GM18520 (cell line): ENCODE measurements at regions not wholly inside any gene's neighbourhood (a gene's known extent, or its start where the extent isn't known, plus 50 kb on each side); places are given as distances from the start of the nearest gene placed in this dataset.
A peak's percentile ranks its signal among the peaks of the same experiment; 100 is the strongest.

ENCODE experiments used
- ATAC-seq: cut with Tn5 transposase; IDR thresholded peaks from one replicate; pipeline ENCODE4 v1.9.1; 2021; ENCODE audit not compliant: unreplicated experiment

DNA sequence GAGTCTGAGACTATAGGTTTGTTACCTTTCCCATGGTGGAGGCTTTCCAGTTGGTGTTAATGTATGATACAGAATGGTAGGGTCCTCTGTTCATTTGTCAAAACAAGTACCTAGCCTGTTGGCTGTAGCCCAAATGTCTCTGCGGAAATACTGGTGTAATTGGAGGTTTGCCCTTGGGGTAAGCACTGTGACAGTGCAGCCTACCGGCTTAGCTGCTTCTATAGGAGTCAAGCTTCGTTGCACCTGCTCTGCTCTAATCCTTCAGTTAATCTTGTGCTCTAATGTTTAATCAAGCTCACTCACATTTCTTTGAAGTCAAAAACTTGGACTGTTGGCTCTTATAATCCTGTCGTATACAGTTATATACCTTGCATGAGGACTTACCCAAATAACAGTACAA lies 203.4 kb downstream of the CCNG2 start:
- no peak for ATAC-seq

DNA sequence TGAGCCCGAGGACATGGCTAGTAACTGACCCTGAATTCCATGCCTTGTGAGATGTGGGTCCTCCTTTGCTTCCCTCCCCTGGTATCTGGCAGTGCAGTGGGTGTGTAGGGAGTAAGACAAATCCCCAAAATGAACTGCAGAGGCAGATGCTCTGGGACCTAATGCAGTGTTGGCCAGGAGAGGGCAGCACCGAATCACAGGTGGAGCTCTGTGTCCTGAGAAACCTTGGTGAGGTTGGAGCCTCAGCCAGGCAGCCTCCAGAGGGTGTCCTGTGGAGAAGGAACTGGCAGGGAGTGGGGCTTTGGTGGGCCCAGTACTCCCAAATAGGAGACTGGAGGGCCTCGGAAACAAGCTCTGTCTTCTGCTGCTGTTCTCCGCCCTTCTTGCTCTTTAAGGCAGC lies 209.9 kb downstream of the CCNG2 start:
- ATAC-seq = peak; percentile 52

DNA sequence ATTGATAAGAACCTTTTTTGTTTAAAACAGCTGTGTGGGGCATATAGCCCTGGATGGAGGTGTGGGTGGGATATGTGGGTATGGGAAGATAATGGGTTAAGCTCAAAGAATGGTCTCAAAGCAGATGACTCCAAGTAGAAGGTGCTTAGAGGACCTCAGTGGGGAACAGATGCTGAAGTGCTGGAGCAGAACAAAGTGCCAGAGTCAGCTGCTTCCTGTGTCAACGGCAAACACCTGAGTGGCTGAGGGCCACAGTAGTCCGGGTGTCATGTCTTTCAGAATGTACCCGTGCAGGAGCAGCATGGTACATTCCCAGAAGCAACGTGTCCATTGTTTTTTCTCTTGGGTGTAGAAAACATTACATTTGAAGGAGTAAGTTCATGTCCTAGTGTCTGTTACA lies 210.6 kb downstream of the CCNG2 start:
- ATAC-seq = no peak

DNA sequence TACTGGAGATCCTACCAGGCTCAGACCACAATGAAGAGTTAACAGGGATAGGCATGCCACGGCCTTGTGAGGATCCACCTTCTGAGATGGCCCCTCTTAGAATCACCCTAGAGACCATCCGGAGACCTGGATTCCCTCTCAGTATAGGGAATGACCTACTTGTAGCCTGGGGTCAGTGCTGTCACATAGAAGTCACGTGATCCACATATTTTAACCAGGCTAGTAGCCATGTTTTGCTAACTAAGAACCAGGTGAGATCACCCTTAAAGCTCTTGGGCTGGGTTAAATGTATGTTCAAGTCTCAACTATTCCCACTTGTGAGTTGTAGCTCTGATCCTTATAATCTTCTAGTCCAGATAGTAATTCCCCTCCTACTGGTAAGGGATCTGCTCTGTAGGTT lies 215.4 kb downstream of the CCNG2 start:
- ATAC-seq = no peak

DNA sequence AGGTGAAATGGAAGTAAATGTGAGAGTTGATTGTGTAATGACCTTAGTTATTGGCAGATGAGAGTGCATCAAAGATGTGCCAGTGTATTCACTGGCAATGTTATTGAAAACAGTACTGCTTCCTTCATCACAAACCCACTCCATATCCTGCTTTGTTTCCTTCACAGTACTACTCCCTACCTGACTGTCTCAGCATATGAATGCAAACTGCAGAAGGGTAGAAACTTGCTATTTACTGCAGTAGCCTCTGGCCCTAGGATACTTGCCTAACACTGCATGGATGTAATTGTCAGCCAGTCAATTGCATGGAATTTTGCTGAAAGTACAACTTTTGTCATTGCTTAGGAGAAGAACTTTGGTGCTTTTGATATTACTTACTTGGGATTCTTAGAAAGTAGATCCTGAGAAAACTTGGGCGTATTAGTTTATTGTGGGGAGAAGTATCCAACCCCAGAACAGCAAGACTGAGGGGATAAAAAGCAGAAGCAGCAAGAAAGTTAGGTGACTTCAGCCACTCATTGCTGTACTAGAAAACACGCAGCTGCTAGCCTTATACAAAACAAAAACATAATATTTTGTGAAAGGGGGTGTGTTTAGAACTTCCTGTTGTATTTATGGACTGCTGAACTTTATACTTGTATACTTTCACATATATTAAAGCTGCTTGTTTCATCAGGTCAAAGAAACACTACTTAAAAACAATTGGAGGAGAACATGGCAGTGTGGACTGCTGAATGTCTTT lies 219.0 kb downstream of the CCNG2 start:
- ATAC-seq = no peak

DNA sequence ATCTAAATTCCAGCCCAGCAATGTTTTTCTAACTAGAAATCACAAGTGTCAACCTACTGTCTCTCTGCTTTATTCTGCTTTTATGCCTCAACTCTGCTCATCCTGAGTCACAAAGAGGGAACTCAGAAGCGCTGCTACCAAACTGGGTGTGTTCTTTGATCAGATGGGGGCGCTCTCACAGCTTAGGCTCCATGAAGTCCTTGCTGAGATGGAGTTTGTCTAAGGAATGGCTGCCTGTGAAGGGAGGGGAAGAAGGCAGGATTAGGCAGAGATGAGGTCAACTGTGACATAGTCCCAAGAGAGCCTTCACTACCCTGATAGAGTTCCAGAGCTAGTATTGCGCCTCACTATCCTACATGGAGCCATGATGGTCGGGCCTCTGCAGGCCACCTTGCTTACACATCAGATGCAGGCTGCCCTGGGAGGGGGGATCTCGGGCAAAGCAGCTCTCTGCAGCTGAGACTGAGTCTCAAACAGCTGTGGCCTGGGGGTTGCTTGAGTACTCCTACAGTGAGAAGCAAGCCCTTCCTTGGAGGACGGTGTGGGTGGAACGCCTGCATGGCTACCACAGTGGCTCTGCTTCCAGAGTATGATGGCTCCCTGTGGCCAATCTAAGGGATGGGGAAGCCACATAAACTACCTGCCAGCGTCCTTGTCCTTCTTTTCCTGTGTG lies 219.9 kb downstream of the CCNG2 start:
- no peak for ATAC-seq

DNA sequence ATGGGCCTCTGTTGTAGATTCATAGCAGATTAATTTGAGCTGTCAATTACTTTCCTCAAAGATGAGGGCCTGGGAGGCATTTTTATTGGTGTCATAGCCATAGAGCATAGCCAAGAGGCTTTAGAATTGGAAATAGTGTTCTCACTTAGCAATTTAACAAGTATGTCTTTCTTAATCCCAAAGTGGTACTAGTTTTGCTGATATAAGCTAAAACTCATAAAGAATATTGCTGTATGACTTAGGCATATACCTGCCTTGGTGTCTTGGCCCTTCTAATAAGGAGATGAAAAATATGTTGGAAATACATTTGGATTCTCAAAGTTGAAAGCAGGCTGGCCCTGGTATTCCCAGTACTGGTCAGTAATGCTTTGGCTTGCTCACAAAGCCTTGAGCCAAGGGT lies 221.5 kb upstream of the CXCL13 start:
- ATAC-seq = no peak

DNA sequence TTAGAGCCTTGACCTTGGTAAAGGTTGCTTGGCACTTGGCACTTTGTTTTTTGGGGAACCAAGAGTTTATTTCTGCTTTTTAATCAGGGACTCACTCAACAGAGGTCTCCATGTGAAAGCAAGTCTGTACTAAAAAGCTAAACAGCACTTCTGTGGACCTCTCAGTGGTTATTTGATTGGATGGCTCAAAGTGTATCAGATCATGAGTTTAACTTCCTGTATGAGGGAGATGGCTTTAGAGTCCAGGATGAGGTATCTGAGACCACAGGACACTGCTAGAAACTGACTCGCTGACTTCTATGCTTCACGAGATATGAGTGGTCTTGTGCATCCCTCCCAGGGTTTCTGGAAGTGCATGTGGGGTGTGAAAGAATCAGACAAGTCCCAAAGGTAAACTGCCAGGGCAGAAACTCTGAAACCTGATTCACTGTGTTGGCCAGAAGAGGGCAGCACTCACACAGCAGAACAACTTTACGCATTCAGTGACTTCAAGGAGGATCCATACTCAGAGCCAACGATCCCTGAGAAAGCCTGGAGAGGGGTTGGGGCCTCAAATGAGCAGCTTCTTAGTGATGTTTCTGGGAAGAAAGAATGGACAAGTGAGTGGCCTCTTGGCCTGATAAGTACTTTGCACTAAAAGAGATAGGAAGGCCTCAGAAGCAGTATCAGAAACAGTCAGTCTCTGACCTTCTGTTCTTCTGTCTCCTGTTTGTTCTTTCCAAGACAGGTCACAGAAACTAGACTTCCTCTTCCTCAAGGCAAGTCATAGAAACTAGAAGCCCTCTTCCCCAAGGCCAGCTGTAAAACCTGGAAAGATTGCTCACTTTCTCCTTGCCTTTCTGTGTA lies 220.3 kb upstream of the CXCL13 start:
- ATAC-seq = peak; percentile 38

DNA sequence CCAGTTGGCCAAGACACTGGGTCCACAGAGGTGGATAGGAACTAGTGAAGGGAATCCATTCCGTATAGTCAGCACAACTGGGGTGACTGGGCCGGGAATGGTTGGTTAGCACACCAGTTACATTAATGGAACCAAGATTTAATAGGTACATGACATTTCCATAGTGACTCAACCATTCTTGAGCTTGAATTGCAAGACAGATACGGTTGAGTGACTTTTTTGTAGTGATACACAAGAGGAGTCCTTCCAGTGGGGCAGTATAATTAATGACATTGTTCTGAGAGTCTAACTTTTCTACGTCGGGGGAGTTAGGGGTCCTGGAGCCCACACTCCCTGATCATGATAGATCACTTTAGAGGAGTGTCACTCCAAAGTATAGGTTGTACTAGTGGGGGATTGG lies 211.6 kb upstream of the CXCL13 start:
- no peak for ATAC-seq

DNA sequence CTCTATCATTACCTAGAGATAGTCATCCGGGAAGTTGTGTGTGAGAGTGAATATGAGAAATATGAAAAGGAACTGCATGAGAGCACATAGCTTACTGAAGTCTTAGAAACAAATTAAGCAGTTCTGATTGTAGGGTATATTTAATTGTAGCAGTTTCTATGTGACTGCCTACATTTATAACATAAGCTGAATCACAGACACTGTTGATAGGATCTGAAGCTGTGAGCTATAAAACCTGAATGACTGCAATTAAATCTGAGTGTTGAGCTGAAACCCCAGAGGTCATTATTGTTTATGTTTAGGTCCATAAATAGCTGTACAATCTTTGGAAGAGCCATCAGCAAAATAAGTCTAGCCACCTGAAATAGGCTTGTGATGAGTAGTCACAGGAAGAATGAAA lies 210.1 kb upstream of the CXCL13 start:
- ATAC-seq = no peak

DNA sequence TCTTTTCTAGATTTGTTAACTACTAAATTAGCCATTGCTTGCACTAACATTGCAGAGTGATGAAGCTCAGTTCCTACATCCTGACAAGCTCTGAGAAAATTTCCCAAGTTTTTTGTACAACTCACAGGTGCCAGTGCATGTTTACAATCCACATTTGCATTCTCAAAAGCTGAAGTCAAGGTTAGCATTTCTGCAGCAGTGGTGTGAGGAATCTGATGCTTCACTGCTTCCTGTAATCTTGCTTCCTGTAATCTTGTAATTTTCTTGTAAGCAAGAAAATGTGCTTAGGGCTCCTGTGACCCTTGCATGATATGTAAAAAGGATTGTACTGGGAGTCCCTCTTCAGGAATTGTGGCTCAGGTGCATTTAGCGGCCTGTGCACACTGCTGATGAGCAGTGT lies 207.4 kb upstream of the CXCL13 start:
- no peak for ATAC-seq

DNA sequence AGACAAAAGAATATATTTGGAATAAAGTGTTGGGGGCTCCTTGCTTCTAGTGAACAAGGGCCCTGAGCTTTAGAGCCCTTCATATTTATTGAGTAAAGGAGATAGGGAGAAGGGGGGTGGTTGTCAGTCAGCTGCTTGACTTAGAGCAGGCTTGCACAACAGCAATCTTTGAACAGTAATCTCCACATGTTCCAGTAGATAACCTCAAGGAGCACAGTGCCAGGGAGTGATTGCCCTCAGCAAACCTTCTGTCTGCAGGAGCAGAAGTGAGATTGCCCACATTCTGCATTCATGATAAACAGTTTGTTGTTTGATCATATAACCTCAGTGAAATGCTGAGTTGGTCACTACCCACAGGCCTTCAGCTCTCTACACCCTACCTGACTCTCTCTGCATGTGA lies 205.8 kb upstream of the CXCL13 start:
- ATAC-seq = no peak

DNA sequence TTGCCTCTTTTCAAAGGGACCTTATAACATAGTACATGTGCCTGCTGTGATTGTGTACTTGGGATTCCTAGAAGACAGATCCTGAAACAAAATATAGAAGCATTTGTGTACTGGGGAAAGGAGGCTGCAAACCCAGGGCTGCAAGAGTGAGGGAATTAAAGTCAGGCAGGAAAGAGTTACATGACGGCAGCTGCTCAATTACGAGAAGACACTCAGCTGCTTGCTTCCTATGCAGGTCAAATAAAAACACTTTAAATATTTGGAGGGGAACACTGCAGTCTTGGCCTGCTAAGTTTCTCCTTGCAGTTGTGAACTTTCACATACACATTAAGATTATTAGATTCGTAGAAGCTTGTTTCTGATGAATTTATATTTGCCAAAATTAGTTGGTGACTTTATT lies 191.9 kb upstream of the CXCL13 start:
- no peak for ATAC-seq

DNA sequence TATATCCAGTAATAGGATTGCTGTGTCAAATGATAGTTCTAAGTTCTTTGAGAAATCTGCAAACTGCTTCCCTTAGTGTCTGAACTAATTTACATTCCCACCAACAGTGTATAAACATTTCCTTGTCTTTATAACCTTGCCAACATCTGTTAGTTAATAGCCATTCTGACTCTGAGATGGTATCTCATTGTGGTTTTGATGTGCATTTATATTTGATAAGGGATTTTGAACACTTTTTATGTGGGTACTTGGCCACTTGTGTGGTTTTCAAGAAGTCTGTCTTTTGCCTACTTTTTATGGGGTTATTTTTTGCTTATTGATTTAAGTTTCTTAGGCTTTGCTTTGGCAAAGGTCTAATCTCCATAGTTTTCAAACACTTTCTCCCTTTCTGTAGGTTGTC lies 189.9 kb upstream of the CXCL13 start:
- ATAC-seq = no peak

DNA sequence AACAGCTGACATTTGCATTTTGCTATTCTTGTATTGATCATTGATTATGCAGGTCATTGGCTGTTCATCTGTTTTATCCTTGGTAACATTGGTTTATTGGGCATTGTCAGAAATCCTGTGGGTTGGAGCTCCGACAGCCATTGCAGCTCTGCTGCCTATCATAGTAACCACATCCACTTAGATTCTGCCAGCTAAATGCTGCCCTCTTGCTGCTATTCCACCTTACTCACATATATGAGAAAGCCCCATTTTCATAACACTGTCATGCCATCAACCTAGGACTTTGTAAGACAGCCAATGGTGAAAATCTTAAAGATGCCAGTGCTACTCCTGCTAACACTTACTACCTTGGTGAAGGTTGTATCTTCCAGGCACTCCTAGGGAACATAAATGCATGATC lies 187.3 kb upstream of the CXCL13 start:
- ATAC-seq = no peak

DNA sequence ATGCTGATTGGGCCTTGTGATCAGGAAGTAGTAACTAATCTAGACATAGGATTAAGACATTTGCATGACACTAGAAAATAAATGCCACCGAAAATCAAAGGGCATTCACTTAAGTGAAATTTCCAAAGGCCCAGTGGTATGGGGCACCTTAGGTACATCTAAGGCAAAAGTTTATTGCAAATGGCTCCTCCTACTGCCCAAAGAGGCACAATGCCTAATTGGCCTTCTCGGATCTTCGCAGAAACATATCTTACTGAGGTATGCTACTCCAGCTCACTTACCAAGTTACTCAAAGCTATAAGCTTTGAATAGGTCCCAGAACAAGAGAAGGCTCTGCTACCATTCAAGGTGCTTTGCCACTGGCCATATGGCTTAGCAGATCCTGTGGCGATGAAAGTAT lies 174.8 kb upstream of the CXCL13 start:
- ATAC-seq = no peak

DNA sequence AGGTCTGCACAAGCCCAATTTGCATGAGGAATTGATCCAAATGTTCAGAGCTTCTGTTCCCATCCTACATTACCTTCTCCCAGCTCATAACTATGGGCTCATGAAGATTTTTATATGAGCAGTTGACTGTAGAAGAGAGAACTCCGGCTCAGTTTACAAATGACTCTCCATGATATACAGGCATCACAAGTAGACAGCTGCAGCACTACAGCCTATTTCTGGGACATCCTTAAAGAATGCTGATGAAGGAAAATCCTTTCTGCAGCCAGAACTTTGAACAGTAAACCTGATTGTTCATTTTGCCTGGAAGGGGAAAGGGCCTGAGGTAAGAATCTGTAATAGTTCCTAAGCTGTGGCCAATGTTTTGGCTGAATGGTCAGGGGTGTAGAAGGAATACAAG lies 174.1 kb upstream of the CXCL13 start:
- ATAC-seq = no peak

DNA sequence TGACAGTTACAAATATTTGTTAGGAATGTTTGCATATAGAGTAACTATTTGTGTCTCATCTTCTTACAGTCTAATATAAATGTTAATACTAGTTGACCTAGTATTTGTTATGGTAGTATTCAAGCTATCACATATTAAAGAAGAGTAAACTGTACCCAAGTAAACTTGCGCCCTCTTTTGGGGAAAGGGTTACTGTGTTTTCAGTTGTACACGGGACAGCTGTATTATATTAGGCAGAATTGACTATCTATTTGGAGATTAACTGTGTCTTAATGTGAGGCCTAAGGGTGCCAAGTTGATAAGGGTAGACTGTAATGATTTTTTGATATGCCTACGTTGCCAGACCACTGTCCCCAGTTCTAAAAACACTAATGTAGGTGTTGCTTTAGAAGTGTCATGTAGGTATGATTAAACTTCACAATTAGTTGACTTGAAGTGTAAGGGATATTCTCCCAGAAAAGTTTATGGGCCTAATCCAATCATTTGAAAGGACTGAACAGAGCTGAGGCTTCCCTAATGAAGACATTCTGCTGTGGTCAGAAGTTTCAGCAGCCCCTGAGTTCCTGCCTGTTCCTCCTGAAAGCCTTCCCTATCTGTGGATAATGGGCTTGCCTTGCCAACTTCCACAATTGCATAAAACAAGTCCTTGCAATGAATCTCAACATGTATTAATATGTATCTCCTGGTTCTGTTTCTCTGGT lies 172.8 kb upstream of the CXCL13 start:
- no peak for ATAC-seq

DNA sequence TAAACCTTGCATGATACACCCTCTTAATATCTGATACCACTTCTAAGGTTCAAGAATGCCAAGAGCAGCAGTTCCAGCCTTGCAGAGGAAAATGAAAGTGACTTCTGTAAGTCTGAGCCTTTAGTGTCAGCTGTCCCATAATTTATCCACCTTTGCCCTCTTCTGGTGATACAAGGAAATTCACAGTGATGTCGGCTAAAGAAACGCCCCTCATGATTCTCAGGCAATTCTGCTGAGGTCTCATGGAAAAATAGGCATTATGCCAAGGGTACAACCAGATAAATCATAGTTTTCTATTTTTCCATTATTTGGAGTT lies 172.2 kb upstream of the CXCL13 start:
- peak; percentile 76 for ATAC-seq

DNA sequence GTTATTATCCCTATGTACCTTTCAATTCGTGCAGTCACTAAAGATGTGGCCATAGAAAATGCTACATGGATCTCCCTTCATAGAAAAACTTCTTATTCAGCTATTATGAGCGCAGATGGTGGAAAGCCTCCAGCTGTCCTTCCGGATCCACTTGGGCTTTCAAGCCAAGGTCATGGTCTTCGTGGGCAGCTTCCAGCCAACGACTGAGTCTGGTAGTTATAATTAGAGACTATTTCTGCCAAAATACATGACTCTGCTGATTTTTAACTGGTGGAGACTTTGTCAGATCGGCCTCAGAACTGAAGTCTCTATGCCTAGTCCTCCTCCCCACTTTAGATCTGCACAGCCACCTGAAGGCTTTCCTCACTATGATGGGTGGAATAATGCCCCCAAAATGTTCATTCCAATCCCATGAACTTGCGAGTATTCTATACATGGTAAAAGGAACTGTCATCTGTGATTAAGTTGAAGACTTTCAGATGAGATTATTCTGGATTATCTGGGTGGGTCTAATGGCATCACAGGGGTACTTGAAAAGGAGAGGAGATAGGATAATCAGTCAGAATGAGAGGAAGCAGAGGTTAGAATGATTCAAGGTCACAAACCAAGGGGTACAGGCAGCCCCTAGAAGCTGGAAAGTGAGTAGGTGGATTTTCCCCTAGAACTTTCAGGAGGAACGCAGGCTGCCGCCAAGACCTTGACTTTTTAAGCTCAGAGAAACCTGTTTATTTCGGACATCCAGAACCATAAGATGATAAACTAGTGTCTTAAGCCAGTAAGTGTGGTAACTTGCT lies 171.1 kb upstream of the CXCL13 start:
- ATAC-seq = no peak

DNA sequence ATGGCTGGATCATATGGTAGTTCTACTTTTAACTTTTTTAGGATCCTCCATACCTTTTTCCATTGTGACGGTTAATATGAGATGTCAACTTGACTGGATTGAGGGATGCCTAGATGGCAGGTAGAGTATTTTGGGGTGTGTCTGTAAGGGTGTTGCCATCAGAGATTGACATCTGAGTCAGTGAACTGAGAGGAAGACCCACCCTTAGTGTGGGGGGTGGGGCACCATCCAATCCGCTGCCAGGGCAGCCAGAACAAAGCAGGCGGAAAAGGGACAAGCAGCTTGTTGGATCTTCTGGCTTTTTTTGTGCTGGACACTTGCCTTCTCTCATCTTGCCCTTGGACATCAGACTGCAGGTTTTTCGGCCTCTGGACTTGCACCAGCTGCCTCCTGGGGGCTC lies 168.5 kb upstream of the CXCL13 start:
- ATAC-seq = no peak
